Hepatocyte (in vitro differentiated cells): ENCODE measurements at regions not wholly inside any gene's neighbourhood (a gene's known extent, or its start where the extent isn't known, plus 50 kb on each side); places are given as distances from the start of the nearest gene placed in this dataset.

Source experiments
- EZH2 ChIP-seq: fragments of 200-600 bp; sonication (generic); IDR thresholded peaks from 2 replicates; pipeline ENCODE4 v1.6.1; 2016; ENCODE audit warnings: antibody characterized with exemption, mild to moderate bottlenecking, borderline replicate concordance
- TF ChIP-seq, protein P1 (sequence below): fragments of 200-600 bp; sonication (generic); IDR thresholded peaks from 2 replicates; pipeline ENCODE4 v1.5.1; 2016; ENCODE audit warnings: antibody characterized with exemption, mild to moderate bottlenecking; ENCODE audit not compliant: poor library complexity

DNA sequence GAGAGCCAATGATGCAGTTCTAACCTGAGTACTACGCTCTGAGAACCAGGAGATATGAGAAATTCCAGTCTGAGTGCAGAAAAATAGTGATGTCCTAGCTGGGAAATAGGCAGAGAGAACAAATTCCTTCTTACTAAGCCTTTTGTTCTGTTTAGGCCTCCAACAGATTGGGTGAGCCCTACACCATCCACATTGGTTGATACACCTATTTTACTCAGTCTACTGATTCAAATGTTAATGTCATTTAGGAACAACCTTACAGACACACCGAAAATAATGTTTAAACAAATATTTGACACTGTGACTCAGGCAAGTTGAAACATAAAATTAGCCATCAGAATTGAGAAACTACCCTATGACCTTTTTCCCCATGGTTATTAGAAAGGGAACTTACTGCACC is 333.9 kb upstream of the IZUMO3 start:
- TF ChIP-seq, protein P1, sequence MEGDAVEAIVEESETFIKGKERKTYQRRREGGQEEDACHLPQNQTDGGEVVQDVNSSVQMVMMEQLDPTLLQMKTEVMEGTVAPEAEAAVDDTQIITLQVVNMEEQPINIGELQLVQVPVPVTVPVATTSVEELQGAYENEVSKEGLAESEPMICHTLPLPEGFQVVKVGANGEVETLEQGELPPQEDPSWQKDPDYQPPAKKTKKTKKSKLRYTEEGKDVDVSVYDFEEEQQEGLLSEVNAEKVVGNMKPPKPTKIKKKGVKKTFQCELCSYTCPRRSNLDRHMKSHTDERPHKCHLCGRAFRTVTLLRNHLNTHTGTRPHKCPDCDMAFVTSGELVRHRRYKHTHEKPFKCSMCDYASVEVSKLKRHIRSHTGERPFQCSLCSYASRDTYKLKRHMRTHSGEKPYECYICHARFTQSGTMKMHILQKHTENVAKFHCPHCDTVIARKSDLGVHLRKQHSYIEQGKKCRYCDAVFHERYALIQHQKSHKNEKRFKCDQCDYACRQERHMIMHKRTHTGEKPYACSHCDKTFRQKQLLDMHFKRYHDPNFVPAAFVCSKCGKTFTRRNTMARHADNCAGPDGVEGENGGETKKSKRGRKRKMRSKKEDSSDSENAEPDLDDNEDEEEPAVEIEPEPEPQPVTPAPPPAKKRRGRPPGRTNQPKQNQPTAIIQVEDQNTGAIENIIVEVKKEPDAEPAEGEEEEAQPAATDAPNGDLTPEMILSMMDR: no peak
- TF ChIP-seq EZH2: no peak
